Aorta (tissue), 5 donors: ENCODE measurements at regions not wholly inside any gene's neighbourhood (a gene's known extent, or its start where the extent isn't known, plus 50 kb on each side); places are given as distances from the start of the nearest gene placed in this dataset.

Source experiments
- ATAC-seq: fragments of 200-7000 bp; cut with Tn5 transposase; one replicate; pipeline ENCODE4 v1.9.1; 2022; ENCODE audit warnings: moderate library complexity; ENCODE audit not compliant: low FRiP score
- DNase-seq, 2 donors: peaks; one replicate each; pipeline ENCODE4 v3.0.0-alpha.2; 2020
- H3K27ac ChIP-seq, 2 donors: one replicate each; pipeline ENCODE4 v1.5.1; 2013; ENCODE audit warnings: low read length in 2 of 2, mild to moderate bottlenecking in 2 of 2, moderate library complexity in 2 of 2, control low read depth in 1 of 2, inconsistent platforms in 1 of 2, low read depth in 1 of 2
- H3K27me3 ChIP-seq, 2 donors: one replicate each; pipeline ENCODE4 v1.6.1; 2013; ENCODE audit warnings: control low read depth in 1 of 2, low read length in 1 of 2, mild to moderate bottlenecking in 1 of 2, moderate library complexity in 1 of 2; ENCODE audit not compliant: insufficient read depth in 2 of 2, control insufficient read depth in 1 of 2
- H3K36me3 ChIP-seq, 2 donors: one replicate each; pipeline ENCODE4 v1.6.1; 2013; ENCODE audit warnings: control low read depth in 1 of 2, low read length in 1 of 2, mild to moderate bottlenecking in 1 of 2; ENCODE audit not compliant: insufficient read depth in 2 of 2, control insufficient read depth in 1 of 2
- H3K4me1 ChIP-seq, 2 donors: one replicate each; pipeline ENCODE4 v1.6.1; 2013; ENCODE audit warnings: low read length in 2 of 2, control low read depth in 1 of 2, mild to moderate bottlenecking in 1 of 2, moderate library complexity in 1 of 2; ENCODE audit not compliant: insufficient read depth in 2 of 2, control insufficient read depth in 1 of 2
- H3K4me3 ChIP-seq, 2 donors: one replicate each; pipeline ENCODE4 v1.5.1; 2013; ENCODE audit warnings: low read length in 2 of 2, control low read depth in 1 of 2, mild to moderate bottlenecking in 1 of 2
- H3K9me3 ChIP-seq: one replicate; pipeline ENCODE4 v1.6.1; 2013; ENCODE audit warnings: mild to moderate bottlenecking, low read length; ENCODE audit not compliant: control insufficient read depth
- WGBS, 2 donors: extraction: QIAGEN DNeasy Blood & Tissue Kit; methylation state at CpG; one replicate each; pipeline ENCODE4 v1.1.7; 2013; 5-methylcytosine and 5-hydroxymethylcytosine counted together
- intact Hi-C, 2 donors: fragments of 100-400 bp; cut with DNase I; formaldehyde crosslinking; loops; one replicate each; pipeline versions ENCODE4 v1.14.2 to v1.15.0; 2022
- donor health status: healthy with polysubstance abuse.
- donor health status: Bipolar disorder and iron deficiency.
- donor health status: DM: no; HTN: no; CAD: no.
- donor health status: DM: no; HTN: no; CAD: no.
- donor health status: DM: yes; HTN: yes; CAD: no.

- no peaks in the 10 kb centered on the region for H3K4me1 ChIP-seq
- no peak overlapping the region for H3K27ac ChIP-seq
- DNase-seq, result no peak
- H3K27me3 ChIP-seq, result no peaks in the 10 kb centered on the region
- no peaks in the 10 kb centered on the region for H3K9me3 ChIP-seq
- WGBS, 2 donors, result 69 to 72% methylated on average over 2 of the region's 2 CpGs
- no peak for ATAC-seq
- no peaks in the 10 kb centered on the region for H3K36me3 ChIP-seq
- intact Hi-C loops, result no loop called here
- no peak overlapping the region for H3K4me3 ChIP-seq
Observed at GRCh38 chr4:20137176-20137575, 114.5 kb upstream of the SLIT2 start.

- intact Hi-C loops, result no loop called here
- Histone ChIP-seq H3K9me3 (no peaks in the 10 kb centered on the region), H3K4me1 (no peaks in the 10 kb centered on the region), H3K36me3 (no peaks in the 10 kb centered on the region), H3K27ac (no peak overlapping the region), H3K27me3 (no peaks in the 10 kb centered on the region), H3K4me3 (no peak overlapping the region)
- DNase-seq (no peak), ATAC-seq (no peak)
- 89 to 93% methylated on average over 1 of the region's 1 CpG for WGBS, 2 donors
Observed at GRCh38 chr4:20127626-20128025, 124.1 kb upstream of the SLIT2 start.

- Histone ChIP-seq H3K9me3 (no peaks in the 10 kb centered on the region), H3K4me3 (no peak overlapping the region), H3K27me3 (no peaks in the 10 kb centered on the region), H3K27ac (no peak overlapping the region), H3K4me1 (no peaks in the 10 kb centered on the region), H3K36me3 (no peaks in the 10 kb centered on the region)
- 91 to 93% methylated on average over 1 of the region's 1 CpG for WGBS, 2 donors
- intact Hi-C loops, result no loop called here
- no peak for ATAC-seq
- no peak for DNase-seq
Observed at GRCh38 chr4:20126906-20127305, 124.8 kb upstream of the SLIT2 start.

- Histone ChIP-seq H3K9me3 (no peaks in the 10 kb centered on the region), H3K27me3 (no peaks in the 10 kb centered on the region), H3K4me1 (no peaks in the 10 kb centered on the region), H3K36me3 (no peaks in the 10 kb centered on the region), H3K4me3 (no peak overlapping the region), H3K27ac (no peak overlapping the region)
- 86 to 91% methylated on average over 3 of the region's 3 CpGs for WGBS, 2 donors
- ATAC-seq (no peak), DNase-seq (no peak)
- intact Hi-C loops, result no loop called here
Observed at GRCh38 chr4:20124317-20125026, 127.2 kb upstream of the SLIT2 start.

GRCh38 chr4:20122198-20122988 lies 129.3 kb upstream of the SLIT2 start:
- no peaks in the 10 kb centered on the region for H3K9me3 ChIP-seq
- DNase-seq (no peak), ATAC-seq (no peak)
- 80 to 84% methylated on average over 4 of the region's 4 CpGs for WGBS, 2 donors
- no peaks in the 10 kb centered on the region for H3K36me3 ChIP-seq
- no peak overlapping the region for H3K27ac ChIP-seq
- no peaks in the 10 kb centered on the region for H3K4me1 ChIP-seq
- no peaks in the 10 kb centered on the region for H3K27me3 ChIP-seq
- no peak overlapping the region for H3K4me3 ChIP-seq
- intact Hi-C loops, result no loop called here

- intact Hi-C loops, result no loop called here
- no peak for ATAC-seq
- WGBS, 2 donors, result 85 to 90% methylated on average over 2 of the region's 2 CpGs
- Histone ChIP-seq H3K9me3 (no peaks in the 10 kb centered on the region), H3K36me3 (no peaks in the 10 kb centered on the region), H3K27me3 (no peaks in the 10 kb centered on the region), H3K4me1 (no peaks in the 10 kb centered on the region), H3K4me3 (no peak overlapping the region), H3K27ac (no peak overlapping the region)
- no peak for DNase-seq
Observed at GRCh38 chr4:20119141-20119540, 132.6 kb upstream of the SLIT2 start.

- no peaks in the 10 kb centered on the region for H3K36me3 ChIP-seq
- 27 to 33% methylated on average over 3 of the region's 3 CpGs for whole genome bisulfite sequencing, 2 donors
- DNase-seq (no peak), ATAC-seq (no peak)
- intact Hi-C loops, result no loop called here
- no peak overlapping the region for H3K4me3 ChIP-seq
- no peaks in the 10 kb centered on the region for H3K9me3 ChIP-seq
- H3K27me3 ChIP-seq, result no peaks in the 10 kb centered on the region
- no peaks in the 10 kb centered on the region for H3K4me1 ChIP-seq
- no peak overlapping the region for H3K27ac ChIP-seq
Observed at GRCh38 chr4:20109391-20109790, 142.3 kb upstream of the SLIT2 start.

- 93 to 97% methylated on average over 2 of the region's 2 CpGs for WGBS, 2 donors
Observed at GRCh38 chr4:20106921-20107320, 144.8 kb upstream of the SLIT2 start.

GRCh38 chr4:20101831-20102230 lies 149.9 kb upstream of the SLIT2 start:
- Histone ChIP-seq H3K27ac (no peak overlapping the region), H3K27me3 (no peaks in the 10 kb centered on the region), H3K36me3 (no peaks in the 10 kb centered on the region), H3K4me3 (no peak overlapping the region), H3K4me1 (no peaks in the 10 kb centered on the region), H3K9me3 (no peaks in the 10 kb centered on the region)
- intact Hi-C loops, result no loop called here
- no peak for DNase-seq
- no peak for ATAC-seq
- WGBS, 2 donors, result 98 to 100% methylated on average over 4 of the region's 4 CpGs

More at GRCh38 chr4:20106921-20107320, 144.8 kb upstream of the SLIT2 start:
- Histone ChIP-seq H3K27ac (no peak overlapping the region), H3K4me1 (no peaks in the 10 kb centered on the region), H3K27me3 (no peaks in the 10 kb centered on the region), H3K4me3 (no peak overlapping the region), H3K9me3 (no peaks in the 10 kb centered on the region), H3K36me3 (no peaks in the 10 kb centered on the region)
- no peak for ATAC-seq
- intact Hi-C loops, result no loop called here
- DNase-seq, result no peak
